DND-41 (cell line): ENCODE measurements at regions not wholly inside any gene's neighbourhood (a gene's known extent, or its start where the extent isn't known, plus 50 kb on each side); places are given as distances from the start of the nearest gene placed in this dataset.

Source experiments
- ATAC-seq: fragments of 200-7000 bp; cut with Tn5 transposase; 3 replicates; pipeline ENCODE4 v1.9.1; 2021; ENCODE audit warnings: low read depth; ENCODE audit not compliant: insufficient read depth
- DNase-seq: peaks from one replicate; pipeline ENCODE4 v3.0.0-alpha.2; 2020
- H2AFZ ChIP-seq: 2 replicates; pipeline ENCODE4 v1.6.0; 2012; ENCODE audit warnings: low read depth, low read length
- H3K27ac ChIP-seq: 2 replicates; pipeline ENCODE4 v1.5.1; 2012; ENCODE audit warnings: low read length, inconsistent platforms
- H3K27me3 ChIP-seq: fragments of 200-600 bp; sonication (generic); 2 replicates; pipeline ENCODE4 v1.6.0; 2012; ENCODE audit warnings: low read length, mild to moderate bottlenecking, inconsistent platforms; ENCODE audit not compliant: insufficient read depth, poor library complexity
- H3K36me3 ChIP-seq: 2 replicates; pipeline ENCODE4 v1.5.1; 2012; ENCODE audit warnings: low read length, inconsistent platforms; ENCODE audit not compliant: insufficient read depth
- H3K4me1 ChIP-seq: 2 replicates; pipeline ENCODE4 v1.5.1; 2012; ENCODE audit warnings: mild to moderate bottlenecking, low read length; ENCODE audit not compliant: insufficient read depth
- H3K4me2 ChIP-seq: 2 replicates; pipeline ENCODE4 v1.6.0; 2012; ENCODE audit warnings: mild to moderate bottlenecking, moderate library complexity, low read length, inconsistent platforms; ENCODE audit not compliant: insufficient read depth
- H3K4me3 ChIP-seq, 2 experiments: fragments of 200-600 bp in 1 of 2; shearing (Covaris generic) in 1 of 2; 2 replicates each; pipeline ENCODE4 v1.5.1; 2012 to 2016; ENCODE audit warnings: inconsistent platforms in 2 of 2, low read length in 2 of 2, mild to moderate bottlenecking in 2 of 2, low read depth in 1 of 2, moderate library complexity in 1 of 2
- H3K79me2 ChIP-seq: 2 replicates; pipeline ENCODE4 v1.6.0; 2012; ENCODE audit warnings: low read length, inconsistent platforms; ENCODE audit not compliant: insufficient read depth
- H3K9ac ChIP-seq: 2 replicates; pipeline ENCODE4 v1.6.0; 2012; ENCODE audit warnings: low read depth, mild to moderate bottlenecking, inconsistent platforms, low read length, moderate library complexity
- H3K9me3 ChIP-seq: 2 replicates; pipeline ENCODE4 v1.5.1; 2012; ENCODE audit warnings: low read length, moderate library complexity, mild to moderate bottlenecking, inconsistent platforms; ENCODE audit not compliant: insufficient read depth, severe bottlenecking
- H4K20me1 ChIP-seq: 2 replicates; pipeline ENCODE4 v1.6.0; 2012; ENCODE audit warnings: low read length; ENCODE audit not compliant: insufficient read depth
- CTCF ChIP-seq: IDR thresholded peaks from 2 replicates; pipeline ENCODE4 v1.5.1; 2012; ENCODE audit warnings: borderline replicate concordance, low read length, moderate library complexity, mild to moderate bottlenecking; ENCODE audit not compliant: poor library complexity, severe bottlenecking; ENCODE audit errors: extremely low read depth
- EZH2 ChIP-seq: IDR thresholded peaks from 3 replicates; pipeline ENCODE4 v1.6.1; 2012; ENCODE audit warnings: borderline replicate concordance, low read depth, mild to moderate bottlenecking, moderate library complexity, low read length, inconsistent platforms; ENCODE audit not compliant: severe bottlenecking

GRCh38 chr4:43983610-43984009 is 465.0 kb downstream of the KCTD8 start:
- Histone ChIP-seq H3K9ac (no peak overlapping the region), H4K20me1 (no peaks in the 10 kb centered on the region), H3K27me3 (no peaks in the 10 kb centered on the region), H2AFZ (no peak overlapping the region), H3K4me3 (no peak overlapping the region), H3K9me3 (no peaks in the 10 kb centered on the region), H3K4me2 (no peak overlapping the region), H3K4me1 (no peaks in the 10 kb centered on the region), H3K79me2 (no peaks in the 10 kb centered on the region), H3K27ac (no peak overlapping the region), H3K36me3 (no peaks in the 10 kb centered on the region)
- TF ChIP-seq EZH2 (no peak), CTCF (no peak)
- DNase-seq, result no peak
- no peak for ATAC-seq

- ATAC-seq (no peak), DNase-seq (no peak)
- no peak overlapping the region for H3K4me3 ChIP-seq
- H3K36me3 ChIP-seq, result no peaks in the 10 kb centered on the region
- TF ChIP-seq CTCF, result no peak
- no peak for TF ChIP-seq EZH2
- no peaks in the 10 kb centered on the region for H3K79me2 ChIP-seq
- H2AFZ ChIP-seq, result no peak overlapping the region
- H4K20me1 ChIP-seq, result no peaks in the 10 kb centered on the region
- H3K4me2 ChIP-seq, result no peak overlapping the region
- no peak overlapping the region for H3K9ac ChIP-seq
- H3K27me3 ChIP-seq, result no peaks in the 10 kb centered on the region
- no peaks in the 10 kb centered on the region for H3K9me3 ChIP-seq
- no peak overlapping the region for H3K27ac ChIP-seq
- H3K4me1 ChIP-seq, result no peaks in the 10 kb centered on the region
These were observed 461.2 kb downstream of the KCTD8 start for GRCh38 chr4:43987331-43987944.

DNA sequence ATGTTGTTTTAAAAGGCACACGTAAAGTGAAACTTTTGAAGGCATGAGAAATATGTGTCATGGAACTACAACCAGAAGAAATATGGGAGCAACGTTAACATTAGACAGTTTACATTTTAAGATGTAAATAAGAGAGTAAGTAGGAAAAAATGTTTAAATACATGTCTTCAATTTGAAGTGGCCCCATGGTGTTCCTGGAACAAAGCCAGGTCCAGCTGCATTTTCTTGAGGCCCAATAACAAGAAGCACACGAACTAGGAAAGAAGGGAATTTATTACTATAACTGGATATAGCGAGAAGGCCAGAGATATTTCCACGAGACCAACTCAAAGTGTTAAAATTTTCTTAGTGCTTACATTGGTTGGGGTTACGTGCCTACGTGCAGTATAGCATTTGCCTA is 458.1 kb downstream of the KCTD8 start:
- Histone ChIP-seq H4K20me1 (no peaks in the 10 kb centered on the region), H3K27me3 (no peaks in the 10 kb centered on the region), H3K4me1 (no peaks in the 10 kb centered on the region), H3K4me2 (no peak overlapping the region), H3K9me3 (no peaks in the 10 kb centered on the region), H3K9ac (no peak overlapping the region), H2AFZ (no peak overlapping the region), H3K4me3 (no peak overlapping the region), H3K36me3 (no peaks in the 10 kb centered on the region), H3K27ac (no peak overlapping the region), H3K79me2 (no peaks in the 10 kb centered on the region)
- no peak for ATAC-seq
- no peak for TF ChIP-seq CTCF
- no peak for TF ChIP-seq EZH2
- DNase-seq, result no peak

DNA sequence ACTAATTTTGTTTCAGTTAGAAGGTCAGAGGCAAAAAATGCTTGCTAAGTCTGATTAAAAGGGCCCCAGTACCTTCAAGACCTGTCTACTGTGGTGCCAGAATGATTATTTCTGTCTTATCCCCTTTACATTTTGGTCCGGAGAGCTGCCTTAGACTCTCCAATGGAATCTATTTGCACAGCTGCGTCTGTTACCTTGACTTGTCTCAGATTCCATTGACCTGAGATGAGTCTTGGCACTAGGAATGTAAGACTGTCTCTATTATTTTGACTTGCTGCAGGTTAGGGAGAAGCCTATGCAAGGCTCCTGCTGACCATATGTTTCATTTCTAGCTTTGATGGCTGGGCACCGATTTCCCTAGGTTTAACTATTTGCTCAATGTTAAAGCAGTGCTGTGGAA is 457.6 kb downstream of the KCTD8 start:
- no peaks in the 10 kb centered on the region for H3K27me3 ChIP-seq
- H3K36me3 ChIP-seq, result no peaks in the 10 kb centered on the region
- DNase-seq (no peak), ATAC-seq (no peak)
- TF ChIP-seq CTCF (no peak), EZH2 (no peak)
- no peak overlapping the region for H2AFZ ChIP-seq
- H3K4me3 ChIP-seq, result no peak overlapping the region
- H3K9me3 ChIP-seq, result no peaks in the 10 kb centered on the region
- H3K79me2 ChIP-seq, result no peaks in the 10 kb centered on the region
- H3K4me2 ChIP-seq, result no peak overlapping the region
- no peaks in the 10 kb centered on the region for H4K20me1 ChIP-seq
- H3K9ac ChIP-seq, result no peak overlapping the region
- H3K4me1 ChIP-seq, result no peaks in the 10 kb centered on the region
- H3K27ac ChIP-seq, result no peak overlapping the region
